ENCODE measurements at regions not wholly inside any gene's neighbourhood (a gene's known extent, or its start where the extent isn't known, plus 50 kb on each side); places are given as distances from the start of the nearest gene placed in this dataset.
"Not testable (repeated sequence)": the region's sequence is repeated elsewhere in the genome, so short reads cannot be mapped to it uniquely, and the experiment has no call there.

GRCh38 chr6:103114582-103114981, 1721.1 kb downstream of the GRIK2 start:
- DNase-seq (ENCODE audit: insufficient read length, low spot score) (no peak), FAIRE-seq (no peak)
- TF ChIP-seq POLR2A (IDR thresholded peaks at IDR 0.05; ENCODE audit: low read depth, low read length), result no peak

- DNase-seq (ENCODE audit: insufficient read length, low spot score), result no peak
- no peak for FAIRE-seq
- no peak for TF ChIP-seq POLR2A (IDR thresholded peaks at IDR 0.05; ENCODE audit: low read depth, low read length)
Measured at GRCh38 chr6:103113416-103113815, 1719.9 kb downstream of the GRIK2 start.

GRCh38 chr6:103107985-103108384, 1714.5 kb downstream of the GRIK2 start:
- DNase-seq (ENCODE audit: insufficient read length, low spot score) (no peak), FAIRE-seq (no peak)
- TF ChIP-seq POLR2A (IDR thresholded peaks at IDR 0.05; ENCODE audit: low read depth, low read length), result no peak

- no peak for FAIRE-seq
- no peak for TF ChIP-seq POLR2A (IDR thresholded peaks at IDR 0.05; ENCODE audit: low read depth, low read length)
Measured at GRCh38 chr6:103105686-103106085, 1712.2 kb downstream of the GRIK2 start.

GRCh38 chr6:103101267-103101666, 1707.8 kb downstream of the GRIK2 start:
- FAIRE-seq (no peak), DNase-seq (ENCODE audit: insufficient read length, low spot score) (no peak)
- no peak for TF ChIP-seq POLR2A (IDR thresholded peaks at IDR 0.05; ENCODE audit: low read depth, low read length)

More at GRCh38 chr6:103105686-103106085, 1712.2 kb downstream of the GRIK2 start:
- DNase-seq (ENCODE audit: insufficient read length, low spot score), result no peak

- DNase-seq (ENCODE audit: insufficient read length, low spot score); FAIRE-seq: not testable (repeated sequence)
Measured at GRCh38 chr6:103092414-103092813, 1698.9 kb downstream of the GRIK2 start.

GRCh38 chr6:103085801-103086200, 1692.3 kb downstream of the GRIK2 start:
- no peak for DNase-seq (ENCODE audit: insufficient read length, low spot score)
- no peak for FAIRE-seq
- TF ChIP-seq POLR2A (IDR thresholded peaks at IDR 0.05; ENCODE audit: low read depth, low read length), result no peak

GRCh38 chr6:103081876-103082630, 1688.5 kb downstream of the GRIK2 start:
- no peak for FAIRE-seq
- no peak for TF ChIP-seq POLR2A (IDR thresholded peaks at IDR 0.05; ENCODE audit: low read depth, low read length)
- no peak for DNase-seq (ENCODE audit: insufficient read length, low spot score)

- TF ChIP-seq POLR2A (IDR thresholded peaks at IDR 0.05; ENCODE audit: low read depth, low read length), result no peak
- DNase-seq (ENCODE audit: insufficient read length, low spot score) (no peak), FAIRE-seq (no peak)
Measured at GRCh38 chr6:103081126-103081525, 1687.6 kb downstream of the GRIK2 start.

- DNase-seq (ENCODE audit: insufficient read length, low spot score) (no peak), FAIRE-seq (no peak)
- TF ChIP-seq POLR2A (IDR thresholded peaks at IDR 0.05; ENCODE audit: low read depth, low read length), result no peak
Measured at GRCh38 chr6:103080497-103080896, 1687.0 kb downstream of the GRIK2 start.

- TF ChIP-seq POLR2A (IDR thresholded peaks at IDR 0.05; ENCODE audit: low read depth, low read length), result no peak
- FAIRE-seq (no peak), DNase-seq (ENCODE audit: insufficient read length, low spot score) (no peak)
Measured at GRCh38 chr6:103079867-103080266, 1686.4 kb downstream of the GRIK2 start.

GRCh38 chr6:103062136-103062535, 1668.6 kb downstream of the GRIK2 start:
- no peak for TF ChIP-seq POLR2A (IDR thresholded peaks at IDR 0.05; ENCODE audit: low read depth, low read length)
- no peak for DNase-seq (ENCODE audit: insufficient read length, low spot score)
- FAIRE-seq, result no peak

GRCh38 chr6:103047567-103047966, 1654.1 kb downstream of the GRIK2 start:
- FAIRE-seq (no peak), DNase-seq (ENCODE audit: insufficient read length, low spot score) (no peak)
- TF ChIP-seq POLR2A (IDR thresholded peaks at IDR 0.05; ENCODE audit: low read depth, low read length), result no peak

- FAIRE-seq (no peak), DNase-seq (ENCODE audit: insufficient read length, low spot score) (no peak)
- no peak for TF ChIP-seq POLR2A (IDR thresholded peaks at IDR 0.05; ENCODE audit: low read depth, low read length)
Measured at GRCh38 chr6:103042336-103042735, 1648.8 kb downstream of the GRIK2 start.

GRCh38 chr6:103036846-103037245, 1643.3 kb downstream of the GRIK2 start:
- DNase-seq (ENCODE audit: insufficient read length, low spot score) (no peak), FAIRE-seq (no peak)
- TF ChIP-seq POLR2A (IDR thresholded peaks at IDR 0.05; ENCODE audit: low read depth, low read length), result no peak
